DMS79 treated with DMSO at 0.1 percent for 48 hours (cell line): ENCODE measurements at regions not wholly inside any gene's neighbourhood (a gene's known extent, or its start where the extent isn't known, plus 50 kb on each side); places are given as distances from the start of the nearest gene placed in this dataset.

Source experiments
- DNase-seq: peaks from one replicate; lab custom pipeline; 2025; lab: John Stamatoyannopoulos, UW

DNA sequence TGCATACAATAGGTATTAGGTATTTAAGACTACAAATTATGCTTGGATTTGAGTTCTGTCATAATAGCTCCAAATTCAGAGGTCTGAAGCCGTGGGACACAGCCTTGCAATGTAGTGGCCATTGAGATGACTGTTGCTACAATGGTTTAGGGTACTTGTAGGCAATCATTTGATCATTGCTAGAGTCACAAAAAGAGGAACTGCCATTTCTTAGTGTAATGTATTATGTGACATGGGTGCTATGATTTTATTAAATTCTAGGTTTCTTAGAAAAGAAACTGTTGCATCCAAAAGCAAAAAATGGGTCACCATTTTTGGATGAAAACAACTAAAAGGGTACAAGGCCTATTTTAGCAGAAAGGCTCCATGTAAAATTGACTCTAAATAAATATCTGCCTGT, 129.9 kb upstream of the ZNF644 start:
- no peak for DNase-seq

DNA sequence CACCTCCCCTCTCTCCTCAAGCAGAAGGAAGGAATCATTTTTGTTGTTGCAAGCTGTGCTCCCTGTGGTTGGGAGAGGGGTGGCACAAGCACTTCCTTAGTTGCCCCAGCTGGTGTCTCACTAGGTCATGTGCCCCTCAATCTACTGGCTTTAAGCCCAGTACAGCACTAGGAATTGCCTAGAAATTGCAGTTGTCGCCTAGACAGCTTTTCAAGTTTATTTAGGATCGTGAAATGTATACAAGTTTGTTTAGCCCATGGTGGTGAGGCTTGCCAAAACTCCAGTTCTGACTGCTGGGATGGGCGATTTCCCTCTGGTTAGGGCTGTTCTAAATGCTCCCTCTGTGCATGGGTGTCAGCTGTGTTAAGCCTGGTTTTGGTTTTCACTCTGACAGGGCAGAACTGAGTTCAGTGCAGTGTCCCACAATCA, 126.8 kb upstream of the ZNF644 start:
- DNase-seq: no peak

DNA sequence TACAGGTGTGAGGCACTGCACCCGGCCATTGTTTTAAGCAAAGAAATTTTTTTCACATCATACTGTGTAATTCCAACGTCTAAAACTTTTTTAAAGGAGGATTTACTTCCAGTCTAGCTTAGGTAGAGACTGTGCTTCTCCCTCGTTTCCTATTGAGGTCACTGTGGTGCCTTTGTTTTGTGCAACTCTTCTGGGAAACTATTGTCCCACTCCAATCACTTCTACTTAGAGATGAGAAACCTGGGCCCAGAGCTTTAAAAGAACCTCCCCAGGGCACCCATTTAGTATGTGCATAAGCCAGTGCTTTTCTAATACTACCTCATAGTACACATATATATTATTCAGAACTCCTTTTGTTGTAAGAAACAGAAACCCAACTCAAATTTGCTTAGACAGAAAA, 120.0 kb upstream of the ZNF644 start:
- DNase-seq: no peak

DNA sequence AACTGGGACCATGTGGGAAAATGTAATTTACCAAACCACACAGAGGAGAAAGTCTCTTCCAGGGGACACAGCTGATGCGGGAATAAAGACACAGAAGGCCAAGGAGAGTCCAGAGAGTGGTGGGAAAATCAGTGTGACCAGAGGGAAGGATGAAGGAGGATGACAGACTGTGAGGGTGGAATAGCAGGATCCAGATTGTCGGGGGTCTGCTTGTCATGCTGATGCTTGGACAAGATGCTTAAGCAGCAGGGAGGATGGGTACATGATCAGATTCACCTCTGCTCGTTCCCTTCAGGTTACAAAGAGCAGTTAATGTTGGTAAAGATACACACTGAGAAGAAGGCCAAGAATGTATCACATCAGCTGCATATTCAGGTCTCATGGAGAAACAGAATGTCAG, 117.1 kb upstream of the ZNF644 start:
- no peak for DNase-seq

- DNase-seq: no peak
These were observed 115.5 kb upstream of the ZNF644 start for GRCh38 chr1:91137173-91137852.

- DNase-seq: no peak
These were observed 114.0 kb upstream of the ZNF644 start for GRCh38 chr1:91135799-91136198.

GRCh38 chr1:91133248-91133647, 111.4 kb upstream of the ZNF644 start:
- DNase-seq: no peak

GRCh38 chr1:91130256-91130985, 108.6 kb upstream of the ZNF644 start:
- no peak for DNase-seq

DNA sequence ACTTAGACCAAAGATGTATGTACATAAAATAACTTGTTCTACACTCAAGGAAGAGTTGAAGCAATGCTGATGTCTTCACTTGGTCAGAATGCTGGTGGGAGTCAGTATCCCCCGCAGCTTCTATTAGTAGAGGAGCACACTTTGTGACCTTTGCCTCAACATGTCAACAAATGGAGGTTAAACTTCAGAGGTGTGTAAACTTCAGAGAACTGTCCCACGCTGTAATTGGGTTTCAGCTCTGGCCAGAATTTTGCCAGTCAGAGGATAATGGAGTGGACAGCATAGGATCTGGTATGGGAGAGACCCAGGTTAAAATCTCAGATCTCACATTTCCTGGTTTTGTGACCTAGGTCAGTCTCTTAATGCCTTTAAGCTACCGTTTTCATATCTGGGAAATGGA, 107.6 kb upstream of the ZNF644 start:
- no peak for DNase-seq

GRCh38 chr1:91129017-91129416, 107.2 kb upstream of the ZNF644 start:
- DNase-seq: no peak

- DNase-seq: no peak
These were observed 103.2 kb upstream of the ZNF644 start for GRCh38 chr1:91124989-91125417.

DNA sequence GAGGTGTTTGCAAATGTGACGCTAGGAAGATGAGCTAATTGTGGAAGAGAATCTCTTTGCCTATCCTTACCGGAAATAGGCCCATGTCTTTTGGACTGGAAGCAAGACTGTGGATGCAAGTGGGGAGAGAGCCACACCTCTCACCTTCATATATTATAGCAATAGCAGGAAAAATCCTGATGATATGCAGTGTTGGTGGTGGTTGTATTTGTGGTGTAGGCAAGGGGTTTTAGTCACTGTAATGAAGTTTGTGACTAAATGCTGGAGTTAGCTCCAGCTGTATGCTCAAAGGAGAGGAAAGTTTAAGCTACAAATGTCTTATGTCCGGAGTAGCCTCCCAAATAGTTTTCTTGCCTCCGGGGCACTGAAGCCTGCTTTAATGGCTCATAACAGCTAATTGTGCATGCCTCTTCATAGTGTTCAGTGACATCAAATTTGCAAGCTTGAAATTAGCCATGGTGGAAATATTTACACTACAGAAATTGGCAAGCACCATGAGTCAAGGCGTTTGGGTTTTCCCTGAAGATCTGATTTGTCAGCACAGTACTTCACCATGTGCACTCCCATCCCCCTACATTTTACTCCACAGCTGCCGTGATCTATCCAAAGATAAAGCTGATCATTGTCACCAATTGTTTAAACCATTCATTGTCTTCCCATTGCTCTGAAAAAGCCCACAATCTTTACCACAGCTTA, 102.6 kb upstream of the ZNF644 start:
- no peak for DNase-seq

DNA sequence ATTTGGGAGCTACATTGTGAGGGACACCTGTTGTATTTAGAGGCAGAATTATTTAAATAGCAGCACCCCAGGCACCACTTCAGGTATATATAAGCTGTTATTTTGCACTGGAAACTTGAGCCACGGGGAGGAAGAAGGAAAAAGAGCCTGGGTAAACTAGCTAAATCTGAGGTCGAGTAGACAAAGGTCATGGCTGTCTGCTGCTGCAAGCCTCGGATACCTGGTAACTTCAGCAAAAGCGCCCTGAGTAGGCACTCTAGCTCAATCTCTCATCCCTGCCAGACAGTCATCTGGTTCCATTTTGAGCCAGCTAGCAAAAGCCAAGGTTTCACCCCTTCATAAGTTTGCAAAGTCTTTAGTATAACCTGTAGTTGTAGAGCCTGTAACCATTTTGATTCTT, 101.9 kb upstream of the ZNF644 start:
- DNase-seq: no peak

- no peak for DNase-seq
These were observed 101.5 kb upstream of the ZNF644 start for GRCh38 chr1:91123319-91123718.

GRCh38 chr1:91122106-91122717, 100.4 kb upstream of the ZNF644 start:
- DNase-seq: no peak

GRCh38 chr1:91121366-91121765, 99.5 kb upstream of the ZNF644 start:
- no peak for DNase-seq

DNA sequence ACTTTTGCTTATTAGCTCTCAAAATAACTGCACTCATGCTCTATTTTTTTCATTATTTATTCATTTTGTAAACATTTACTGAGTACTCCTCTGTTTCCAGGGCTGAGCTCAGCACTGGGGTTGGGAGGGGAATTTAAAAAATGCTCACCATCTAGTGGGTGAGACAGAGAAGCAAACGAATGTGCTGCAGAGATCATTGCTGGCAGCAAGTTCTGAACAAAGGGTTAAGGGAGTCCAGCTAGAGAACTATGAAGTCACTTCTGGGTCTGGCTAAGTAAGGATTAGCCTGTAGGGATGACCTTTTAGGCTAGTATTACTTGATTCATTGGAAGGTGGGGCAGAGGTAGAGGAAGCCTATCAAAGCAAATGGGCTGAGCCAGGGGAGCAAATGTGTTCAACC, 99.1 kb upstream of the ZNF644 start:
- no peak for DNase-seq

DNA sequence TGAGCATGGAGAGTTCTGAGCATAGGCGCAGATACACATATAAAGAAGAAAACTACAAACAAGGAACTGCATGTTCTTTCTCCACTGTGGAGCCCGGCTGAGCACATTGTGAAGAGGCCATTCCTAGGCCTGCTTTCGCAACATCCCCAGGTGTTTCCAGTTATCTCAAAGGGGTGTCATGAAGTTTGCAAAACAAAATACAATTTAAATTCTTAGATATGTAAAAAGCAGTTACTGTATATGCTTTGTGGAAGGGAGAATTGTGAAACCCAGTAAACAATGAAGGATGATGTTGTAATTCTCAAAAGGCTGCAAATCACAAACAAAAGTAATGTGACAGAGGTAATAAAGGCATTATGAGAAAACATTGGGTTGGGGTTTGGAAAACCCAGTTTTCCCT, 98.6 kb upstream of the ZNF644 start:
- DNase-seq: no peak

GRCh38 chr1:91104712-91105111, 82.9 kb upstream of the ZNF644 start:
- DNase-seq: no peak

- DNase-seq: no peak
These were observed 79.5 kb upstream of the ZNF644 start for GRCh38 chr1:91101328-91101727.

- DNase-seq: no peak
These were observed 78.1 kb upstream of the ZNF644 start for GRCh38 chr1:91099746-91100621.
